DND-41 (cell line): ENCODE measurements at regions not wholly inside any gene's neighbourhood (a gene's known extent, or its start where the extent isn't known, plus 50 kb on each side); places are given as distances from the start of the nearest gene placed in this dataset.

Source experiments
- ATAC-seq: fragments of 200-7000 bp; cut with Tn5 transposase; 3 replicates; pipeline ENCODE4 v1.9.1; 2021; ENCODE audit warnings: low read depth; ENCODE audit not compliant: insufficient read depth
- DNase-seq: peaks from one replicate; pipeline ENCODE4 v3.0.0-alpha.2; 2020
- H2AFZ ChIP-seq: 2 replicates; pipeline ENCODE4 v1.6.0; 2012; ENCODE audit warnings: low read depth, low read length
- H3K27ac ChIP-seq: 2 replicates; pipeline ENCODE4 v1.5.1; 2012; ENCODE audit warnings: low read length, inconsistent platforms
- H3K27me3 ChIP-seq: fragments of 200-600 bp; sonication (generic); 2 replicates; pipeline ENCODE4 v1.6.0; 2012; ENCODE audit warnings: low read length, mild to moderate bottlenecking, inconsistent platforms; ENCODE audit not compliant: insufficient read depth, poor library complexity
- H3K36me3 ChIP-seq: 2 replicates; pipeline ENCODE4 v1.5.1; 2012; ENCODE audit warnings: low read length, inconsistent platforms; ENCODE audit not compliant: insufficient read depth
- H3K4me1 ChIP-seq: 2 replicates; pipeline ENCODE4 v1.5.1; 2012; ENCODE audit warnings: mild to moderate bottlenecking, low read length; ENCODE audit not compliant: insufficient read depth
- H3K4me2 ChIP-seq: 2 replicates; pipeline ENCODE4 v1.6.0; 2012; ENCODE audit warnings: mild to moderate bottlenecking, moderate library complexity, low read length, inconsistent platforms; ENCODE audit not compliant: insufficient read depth
- H3K4me3 ChIP-seq, 2 experiments: fragments of 200-600 bp in 1 of 2; shearing (Covaris generic) in 1 of 2; 2 replicates each; pipeline ENCODE4 v1.5.1; 2012 to 2016; ENCODE audit warnings: inconsistent platforms in 2 of 2, low read length in 2 of 2, mild to moderate bottlenecking in 2 of 2, low read depth in 1 of 2, moderate library complexity in 1 of 2
- H3K79me2 ChIP-seq: 2 replicates; pipeline ENCODE4 v1.6.0; 2012; ENCODE audit warnings: low read length, inconsistent platforms; ENCODE audit not compliant: insufficient read depth
- H3K9ac ChIP-seq: 2 replicates; pipeline ENCODE4 v1.6.0; 2012; ENCODE audit warnings: low read depth, mild to moderate bottlenecking, inconsistent platforms, low read length, moderate library complexity
- H3K9me3 ChIP-seq: 2 replicates; pipeline ENCODE4 v1.5.1; 2012; ENCODE audit warnings: low read length, moderate library complexity, mild to moderate bottlenecking, inconsistent platforms; ENCODE audit not compliant: insufficient read depth, severe bottlenecking
- H4K20me1 ChIP-seq: 2 replicates; pipeline ENCODE4 v1.6.0; 2012; ENCODE audit warnings: low read length; ENCODE audit not compliant: insufficient read depth
- EZH2 ChIP-seq: IDR thresholded peaks from 3 replicates; pipeline ENCODE4 v1.6.1; 2012; ENCODE audit warnings: borderline replicate concordance, low read depth, mild to moderate bottlenecking, moderate library complexity, low read length, inconsistent platforms; ENCODE audit not compliant: severe bottlenecking
- TF ChIP-seq, protein P1 (sequence below): IDR thresholded peaks from 2 replicates; pipeline ENCODE4 v1.5.1; 2012; ENCODE audit warnings: borderline replicate concordance, low read length, moderate library complexity, mild to moderate bottlenecking; ENCODE audit not compliant: poor library complexity, severe bottlenecking; ENCODE audit errors: extremely low read depth

DNA sequence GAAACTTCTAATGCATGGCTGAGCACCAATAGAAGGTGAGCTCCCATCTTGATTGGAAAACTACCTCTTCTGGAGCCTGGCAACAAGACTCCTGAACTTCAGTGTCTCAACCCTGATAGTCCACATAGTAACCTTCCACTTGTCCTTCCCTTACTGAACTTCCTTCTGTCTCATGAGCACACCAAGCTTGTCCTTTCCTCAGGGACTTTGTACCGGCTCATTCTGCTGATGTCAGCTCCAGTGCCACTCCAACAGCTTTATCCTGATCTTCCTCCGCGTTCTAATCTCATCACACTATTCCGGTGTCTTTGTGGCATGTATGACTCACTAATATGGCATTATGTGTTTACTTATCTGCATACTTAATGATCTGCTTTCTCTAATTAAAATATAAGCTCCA, 862.0 kb upstream of the ID2 start:
- Histone ChIP-seq H3K4me3 (no peak overlapping the region), H4K20me1 (no peaks in the 10 kb centered on the region), H3K27me3 (no peaks in the 10 kb centered on the region), H3K4me2 (no peak overlapping the region), H3K27ac (no peak overlapping the region), H2AFZ (no peak overlapping the region), H3K9me3 (no peaks in the 10 kb centered on the region), H3K79me2 (no peaks in the 10 kb centered on the region), H3K36me3 (no peaks in the 10 kb centered on the region), H3K4me1 (no peaks in the 10 kb centered on the region), H3K9ac (no peak overlapping the region)
- no peak for DNase-seq
- TF ChIP-seq, protein P1, sequence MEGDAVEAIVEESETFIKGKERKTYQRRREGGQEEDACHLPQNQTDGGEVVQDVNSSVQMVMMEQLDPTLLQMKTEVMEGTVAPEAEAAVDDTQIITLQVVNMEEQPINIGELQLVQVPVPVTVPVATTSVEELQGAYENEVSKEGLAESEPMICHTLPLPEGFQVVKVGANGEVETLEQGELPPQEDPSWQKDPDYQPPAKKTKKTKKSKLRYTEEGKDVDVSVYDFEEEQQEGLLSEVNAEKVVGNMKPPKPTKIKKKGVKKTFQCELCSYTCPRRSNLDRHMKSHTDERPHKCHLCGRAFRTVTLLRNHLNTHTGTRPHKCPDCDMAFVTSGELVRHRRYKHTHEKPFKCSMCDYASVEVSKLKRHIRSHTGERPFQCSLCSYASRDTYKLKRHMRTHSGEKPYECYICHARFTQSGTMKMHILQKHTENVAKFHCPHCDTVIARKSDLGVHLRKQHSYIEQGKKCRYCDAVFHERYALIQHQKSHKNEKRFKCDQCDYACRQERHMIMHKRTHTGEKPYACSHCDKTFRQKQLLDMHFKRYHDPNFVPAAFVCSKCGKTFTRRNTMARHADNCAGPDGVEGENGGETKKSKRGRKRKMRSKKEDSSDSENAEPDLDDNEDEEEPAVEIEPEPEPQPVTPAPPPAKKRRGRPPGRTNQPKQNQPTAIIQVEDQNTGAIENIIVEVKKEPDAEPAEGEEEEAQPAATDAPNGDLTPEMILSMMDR, result no peak
- TF ChIP-seq EZH2, result no peak
- ATAC-seq, result no peak

DNA sequence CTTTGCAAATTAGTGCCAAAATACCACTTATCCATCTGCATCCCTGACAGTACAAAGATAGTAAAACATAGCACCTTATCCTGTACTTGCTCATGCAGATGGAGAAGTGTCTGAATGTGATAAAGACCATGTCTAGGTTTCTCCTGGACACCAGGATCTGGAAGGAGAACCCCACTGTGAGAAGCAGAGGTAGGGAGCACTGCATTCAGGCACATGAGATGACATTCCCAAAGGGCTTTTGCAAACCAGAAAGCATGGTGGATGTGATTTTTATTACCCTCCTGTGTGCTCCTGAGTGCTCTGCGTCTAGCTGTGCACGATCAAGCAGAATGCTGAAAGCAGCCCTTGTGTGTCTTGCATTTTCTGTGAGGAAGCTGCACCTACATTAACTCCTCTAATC, 857.6 kb upstream of the ID2 start:
- ATAC-seq (no peak), DNase-seq (no peak)
- H3K27ac ChIP-seq, result no peak overlapping the region
- H2AFZ ChIP-seq, result no peak overlapping the region
- no peak overlapping the region for H3K4me3 ChIP-seq
- TF ChIP-seq EZH2, result no peak
- TF ChIP-seq, protein P1, result no peak
- H3K4me2 ChIP-seq, result no peak overlapping the region
- no peaks in the 10 kb centered on the region for H3K4me1 ChIP-seq
- H4K20me1 ChIP-seq, result no peaks in the 10 kb centered on the region
- H3K79me2 ChIP-seq, result no peaks in the 10 kb centered on the region
- no peaks in the 10 kb centered on the region for H3K9me3 ChIP-seq
- H3K9ac ChIP-seq, result no peak overlapping the region
- no peaks in the 10 kb centered on the region for H3K36me3 ChIP-seq
- H3K27me3 ChIP-seq, result no peaks in the 10 kb centered on the region

DNA sequence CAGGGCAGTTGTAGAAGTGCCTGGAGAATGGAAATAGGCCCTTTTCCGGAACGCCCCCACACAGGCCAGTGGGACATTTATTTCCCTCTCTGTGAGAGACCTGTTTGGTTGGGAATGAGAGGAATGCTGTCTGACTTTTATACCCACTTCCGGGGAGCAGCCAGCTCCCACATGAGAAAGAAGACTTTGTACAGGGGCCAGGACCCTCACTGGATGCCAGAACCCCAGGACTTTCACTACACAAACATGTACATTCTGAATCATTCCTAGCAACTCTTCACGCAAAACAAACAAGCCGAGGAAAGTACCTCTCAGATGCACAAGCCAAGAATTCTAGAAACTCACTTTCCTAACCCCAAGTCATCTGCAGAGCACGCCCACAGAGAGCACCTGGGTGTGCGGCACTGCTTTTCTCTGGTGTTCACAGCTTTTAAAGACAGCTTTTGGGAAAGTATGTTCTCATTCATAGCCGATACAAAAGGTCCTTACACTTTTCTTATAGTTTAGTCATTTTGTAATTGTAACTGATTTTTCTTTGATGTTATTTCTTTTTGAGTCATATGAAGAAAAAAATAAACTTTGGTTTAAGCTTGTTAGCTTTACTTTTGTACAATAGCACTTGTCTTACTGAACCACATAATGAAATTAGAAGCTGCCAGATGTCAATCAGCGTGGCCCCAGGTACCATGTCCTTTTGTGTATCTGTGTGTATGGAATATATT, 856.1 kb upstream of the ID2 start:
- Histone ChIP-seq H4K20me1 (no peaks in the 10 kb centered on the region), H3K27ac (no peak overlapping the region), H3K79me2 (no peaks in the 10 kb centered on the region), H3K27me3 (no peaks in the 10 kb centered on the region), H3K4me1 (no peaks in the 10 kb centered on the region), H3K36me3 (no peaks in the 10 kb centered on the region), H3K9me3 (no peaks in the 10 kb centered on the region), H3K4me2 (no peak overlapping the region), H3K9ac (no peak overlapping the region), H2AFZ (no peak overlapping the region), H3K4me3 (no peak overlapping the region)
- TF ChIP-seq EZH2, result no peak
- TF ChIP-seq, protein P1, result no peak
- DNase-seq (no peak), ATAC-seq (no peak)
